Liver (tissue), 7 donors: ENCODE measurements at regions not wholly inside any gene's neighbourhood (a gene's known extent, or its start where the extent isn't known, plus 50 kb on each side); places are given as distances from the start of the nearest gene placed in this dataset.

Experiments
- DNase-seq: peaks from one replicate; pipeline ENCODE4 v3.0.0-alpha.2; 2017; ENCODE audit warnings: low spot score
- H3K27ac ChIP-seq, 2 donors: one replicate each; pipeline ENCODE4 v1.7.0; 2013; ENCODE audit warnings: inconsistent platforms in 2 of 2, low read length in 2 of 2, control low read depth in 1 of 2, low read depth in 1 of 2, mild to moderate bottlenecking in 1 of 2
- H3K27me3 ChIP-seq, 4 donors: one replicate each; pipeline versions ENCODE4 v1.6.1 to v1.7.0; 2013; ENCODE audit warnings: low read length in 3 of 4, inconsistent platforms in 1 of 4, mild to moderate bottlenecking in 1 of 4, moderate library complexity in 1 of 4; ENCODE audit not compliant: control insufficient read depth in 4 of 4, insufficient read depth in 4 of 4
- H3K36me3 ChIP-seq, 4 donors: one replicate each; pipeline versions ENCODE4 v1.6.1 to v1.7.0; 2013; ENCODE audit warnings: low read length in 3 of 4, mild to moderate bottlenecking in 3 of 4, low read depth in 1 of 4, moderate library complexity in 1 of 4; ENCODE audit not compliant: control insufficient read depth in 4 of 4, insufficient read depth in 3 of 4
- H3K4me1 ChIP-seq, 4 donors: one replicate each; pipeline versions ENCODE4 v1.6.1 to v1.7.0; 2013; ENCODE audit warnings: low read length in 3 of 4, mild to moderate bottlenecking in 3 of 4, moderate library complexity in 1 of 4; ENCODE audit not compliant: control insufficient read depth in 4 of 4, insufficient read depth in 4 of 4
- H3K4me3 ChIP-seq, 3 donors: one replicate each; pipeline versions ENCODE4 v1.6.1 to v1.7.0; 2013; ENCODE audit warnings: low read length in 3 of 3, control low read depth in 1 of 3, low read depth in 1 of 3, mild to moderate bottlenecking in 1 of 3
- H3K9ac ChIP-seq, 2 donors: one replicate each; pipeline ENCODE4 v1.7.0; 2013; ENCODE audit warnings: low read length in 2 of 2, mild to moderate bottlenecking in 2 of 2, moderate library complexity in 2 of 2, control low read depth in 1 of 2, low read depth in 1 of 2
- H3K9me3 ChIP-seq, 4 donors: one replicate each; pipeline versions ENCODE4 v1.6.1 to v1.7.0; 2013; ENCODE audit warnings: low read length in 3 of 4; ENCODE audit not compliant: control insufficient read depth in 4 of 4
- EGR1 ChIP-seq, 2 donors: IDR thresholded peaks; 2 replicates each; pipeline ENCODE4 v1.6.1; 2016 to 2018; ENCODE audit warnings: antibody characterized with exemption in 2 of 2, low read depth in 2 of 2
- FOXA1 ChIP-seq: IDR thresholded peaks from 2 replicates; pipeline ENCODE4 v1.6.1; 2016; ENCODE audit warnings: antibody characterized with exemption
- FOXA2 ChIP-seq: IDR thresholded peaks from 2 replicates; pipeline ENCODE4 v1.6.1; 2016; ENCODE audit warnings: antibody characterized with exemption
- GABPA ChIP-seq, 2 donors: IDR thresholded peaks in 1 of 2; conservative IDR thresholded peaks in 1 of 2; 2 replicates each; pipeline ENCODE4 v1.6.1; 2016; ENCODE audit warnings: antibody characterized with exemption in 2 of 2, mild to moderate bottlenecking in 1 of 2, moderate library complexity in 1 of 2
- HNF4A ChIP-seq, 2 donors: conservative IDR thresholded peaks; 2 replicates each; pipeline ENCODE4 v1.6.1; 2016; ENCODE audit warnings: antibody characterized with exemption in 2 of 2, mild to moderate bottlenecking in 2 of 2
- HNF4G ChIP-seq: IDR thresholded peaks from 2 replicates; pipeline ENCODE4 v1.6.1; 2016; ENCODE audit warnings: antibody characterized with exemption
- JUND ChIP-seq, 2 donors: IDR thresholded peaks; 2 replicates each; pipeline ENCODE4 v1.6.1; 2016; ENCODE audit warnings: antibody characterized with exemption in 2 of 2
- NR2F2 ChIP-seq: IDR thresholded peaks from 2 replicates; pipeline ENCODE4 v1.6.1; 2016; ENCODE audit warnings: antibody characterized with exemption
- RAD21 ChIP-seq, 2 donors: IDR thresholded peaks; 2 replicates each; pipeline ENCODE4 v1.6.1; 2016; ENCODE audit warnings: antibody characterized with exemption in 2 of 2, mild to moderate bottlenecking in 2 of 2
- RXRA ChIP-seq, 2 donors: IDR thresholded peaks; 2 replicates each; pipeline ENCODE4 v1.6.1; 2017 to 2018; ENCODE audit warnings: antibody characterized with exemption in 2 of 2, mild to moderate bottlenecking in 1 of 2
- SP1 ChIP-seq: IDR thresholded peaks from 2 replicates; pipeline ENCODE4 v1.6.1; 2018; ENCODE audit warnings: antibody characterized with exemption, mild to moderate bottlenecking
- TAF1 ChIP-seq: conservative IDR thresholded peaks from 2 replicates; pipeline ENCODE4 v1.6.1; 2016; ENCODE audit warnings: antibody characterized with exemption, mild to moderate bottlenecking
- YY1 ChIP-seq: IDR thresholded peaks from 2 replicates; pipeline ENCODE4 v1.6.1; 2016; ENCODE audit warnings: antibody characterized with exemption, mild to moderate bottlenecking
- WGBS: extraction: QIAGEN DNeasy Blood & Tissue Kit; methylation state at CpG from one replicate; pipeline ENCODE4 v1.1.7; 2013; 5-methylcytosine and 5-hydroxymethylcytosine counted together
- TF ChIP-seq, protein P1 (sequence below): IDR thresholded peaks from 2 replicates; pipeline ENCODE4 v1.6.1; 2016; ENCODE audit warnings: antibody characterized with exemption
- TF ChIP-seq, protein P2 (sequence below): IDR thresholded peaks from 2 replicates; pipeline ENCODE4 v1.6.1; 2016; ENCODE audit warnings: antibody characterized with exemption
- TF ChIP-seq, protein P3 (sequence below): IDR thresholded peaks from 2 replicates; pipeline ENCODE4 v1.6.1; 2016; ENCODE audit warnings: antibody characterized with exemption
- TF ChIP-seq, protein P4 (sequence below): IDR thresholded peaks from 2 replicates; pipeline ENCODE4 v1.6.1; 2016; ENCODE audit warnings: antibody characterized with exemption, mild to moderate bottlenecking
- donor health status: healthy.
- donor health status: healthy.
- donor health status: healthy.
- donor health status: healthy.

DNA sequence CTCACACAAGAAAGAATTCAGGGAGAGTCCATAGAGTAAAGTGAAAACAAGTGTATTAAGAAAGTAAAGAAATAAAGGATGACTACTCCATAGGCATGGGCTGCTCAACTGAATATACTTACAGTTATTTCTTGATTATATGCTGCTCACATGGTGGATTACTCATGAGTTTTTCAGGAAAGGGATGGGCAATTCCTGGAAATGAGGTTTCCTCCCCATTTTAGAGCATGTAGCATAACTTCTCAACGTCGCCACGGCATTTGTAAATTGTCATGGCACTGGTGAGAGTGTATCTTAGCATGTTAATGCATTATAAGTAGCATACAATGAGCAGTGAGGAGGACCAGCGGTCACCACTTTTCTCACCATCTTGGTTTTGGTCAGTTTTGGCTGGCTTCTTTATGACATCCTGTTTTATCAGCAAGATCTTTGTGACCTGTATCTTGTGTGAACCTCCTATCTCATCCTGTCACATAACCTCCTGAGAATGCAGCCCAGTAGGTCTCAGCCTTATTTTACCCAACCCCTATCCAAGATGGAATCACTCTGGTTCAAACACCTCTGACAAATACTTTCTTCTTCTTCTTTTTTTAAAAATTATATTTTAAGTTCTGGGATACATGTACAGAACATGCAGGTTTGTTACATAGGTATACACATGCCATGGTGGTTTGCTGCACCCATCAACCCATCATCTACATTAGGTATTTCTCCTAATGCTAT lies 849.7 kb downstream of the TBL1XR1 start:
- TF ChIP-seq EGR1 (IDR thresholded peaks at IDR 0.05; ENCODE audit: low read depth in 2 of 2) (no peak), NR2F2 (no peak), TAF1 (no peak), RXRA (IDR thresholded peaks at IDR 0.05) (no peak), FOXA1 (no peak), HNF4A (conservative IDR thresholded peaks at IDR 0.05) (no peak), YY1 (no peak), GABPA (IDR thresholded peaks at IDR 0.05 in 1 of 2, conservative IDR thresholded peaks at IDR 0.05 in 1 of 2) (no peak), FOXA2 (no peak), HNF4G (no peak), RAD21 (IDR thresholded peaks at IDR 0.05) (no peak), SP1 (no peak), JUND (IDR thresholded peaks at IDR 0.05) (no peak)
- TF ChIP-seq, protein P1, sequence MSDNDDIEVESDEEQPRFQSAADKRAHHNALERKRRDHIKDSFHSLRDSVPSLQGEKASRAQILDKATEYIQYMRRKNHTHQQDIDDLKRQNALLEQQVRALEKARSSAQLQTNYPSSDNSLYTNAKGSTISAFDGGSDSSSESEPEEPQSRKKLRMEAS: no peak
- TF ChIP-seq, protein P2, sequence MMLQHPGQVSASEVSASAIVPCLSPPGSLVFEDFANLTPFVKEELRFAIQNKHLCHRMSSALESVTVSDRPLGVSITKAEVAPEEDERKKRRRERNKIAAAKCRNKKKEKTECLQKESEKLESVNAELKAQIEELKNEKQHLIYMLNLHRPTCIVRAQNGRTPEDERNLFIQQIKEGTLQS: no peak
- TF ChIP-seq, protein P3, sequence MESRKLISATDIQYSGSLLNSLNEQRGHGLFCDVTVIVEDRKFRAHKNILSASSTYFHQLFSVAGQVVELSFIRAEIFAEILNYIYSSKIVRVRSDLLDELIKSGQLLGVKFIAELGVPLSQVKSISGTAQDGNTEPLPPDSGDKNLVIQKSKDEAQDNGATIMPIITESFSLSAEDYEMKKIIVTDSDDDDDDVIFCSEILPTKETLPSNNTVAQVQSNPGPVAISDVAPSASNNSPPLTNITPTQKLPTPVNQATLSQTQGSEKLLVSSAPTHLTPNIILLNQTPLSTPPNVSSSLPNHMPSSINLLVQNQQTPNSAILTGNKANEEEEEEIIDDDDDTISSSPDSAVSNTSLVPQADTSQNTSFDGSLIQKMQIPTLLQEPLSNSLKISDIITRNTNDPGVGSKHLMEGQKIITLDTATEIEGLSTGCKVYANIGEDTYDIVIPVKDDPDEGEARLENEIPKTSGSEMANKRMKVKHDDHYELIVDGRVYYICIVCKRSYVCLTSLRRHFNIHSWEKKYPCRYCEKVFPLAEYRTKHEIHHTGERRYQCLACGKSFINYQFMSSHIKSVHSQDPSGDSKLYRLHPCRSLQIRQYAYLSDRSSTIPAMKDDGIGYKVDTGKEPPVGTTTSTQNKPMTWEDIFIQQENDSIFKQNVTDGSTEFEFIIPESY: no peak
- TF ChIP-seq, protein P4, sequence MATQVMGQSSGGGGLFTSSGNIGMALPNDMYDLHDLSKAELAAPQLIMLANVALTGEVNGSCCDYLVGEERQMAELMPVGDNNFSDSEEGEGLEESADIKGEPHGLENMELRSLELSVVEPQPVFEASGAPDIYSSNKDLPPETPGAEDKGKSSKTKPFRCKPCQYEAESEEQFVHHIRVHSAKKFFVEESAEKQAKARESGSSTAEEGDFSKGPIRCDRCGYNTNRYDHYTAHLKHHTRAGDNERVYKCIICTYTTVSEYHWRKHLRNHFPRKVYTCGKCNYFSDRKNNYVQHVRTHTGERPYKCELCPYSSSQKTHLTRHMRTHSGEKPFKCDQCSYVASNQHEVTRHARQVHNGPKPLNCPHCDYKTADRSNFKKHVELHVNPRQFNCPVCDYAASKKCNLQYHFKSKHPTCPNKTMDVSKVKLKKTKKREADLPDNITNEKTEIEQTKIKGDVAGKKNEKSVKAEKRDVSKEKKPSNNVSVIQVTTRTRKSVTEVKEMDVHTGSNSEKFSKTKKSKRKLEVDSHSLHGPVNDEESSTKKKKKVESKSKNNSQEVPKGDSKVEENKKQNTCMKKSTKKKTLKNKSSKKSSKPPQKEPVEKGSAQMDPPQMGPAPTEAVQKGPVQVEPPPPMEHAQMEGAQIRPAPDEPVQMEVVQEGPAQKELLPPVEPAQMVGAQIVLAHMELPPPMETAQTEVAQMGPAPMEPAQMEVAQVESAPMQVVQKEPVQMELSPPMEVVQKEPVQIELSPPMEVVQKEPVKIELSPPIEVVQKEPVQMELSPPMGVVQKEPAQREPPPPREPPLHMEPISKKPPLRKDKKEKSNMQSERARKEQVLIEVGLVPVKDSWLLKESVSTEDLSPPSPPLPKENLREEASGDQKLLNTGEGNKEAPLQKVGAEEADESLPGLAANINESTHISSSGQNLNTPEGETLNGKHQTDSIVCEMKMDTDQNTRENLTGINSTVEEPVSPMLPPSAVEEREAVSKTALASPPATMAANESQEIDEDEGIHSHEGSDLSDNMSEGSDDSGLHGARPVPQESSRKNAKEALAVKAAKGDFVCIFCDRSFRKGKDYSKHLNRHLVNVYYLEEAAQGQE: no peak
- no peak for DNase-seq
- Histone ChIP-seq H3K9me3 (no peaks in the 10 kb centered on the region), H3K4me3 (no peak overlapping the region), H3K9ac (no peak overlapping the region), H3K27ac (no peak overlapping the region), H3K27me3 (no peaks in the 10 kb centered on the region), H3K4me1 (no peaks in the 10 kb centered on the region), H3K36me3 (no peaks in the 10 kb centered on the region)
- WGBS: 64% methylated on average over 4 of the region's 4 CpGs

DNA sequence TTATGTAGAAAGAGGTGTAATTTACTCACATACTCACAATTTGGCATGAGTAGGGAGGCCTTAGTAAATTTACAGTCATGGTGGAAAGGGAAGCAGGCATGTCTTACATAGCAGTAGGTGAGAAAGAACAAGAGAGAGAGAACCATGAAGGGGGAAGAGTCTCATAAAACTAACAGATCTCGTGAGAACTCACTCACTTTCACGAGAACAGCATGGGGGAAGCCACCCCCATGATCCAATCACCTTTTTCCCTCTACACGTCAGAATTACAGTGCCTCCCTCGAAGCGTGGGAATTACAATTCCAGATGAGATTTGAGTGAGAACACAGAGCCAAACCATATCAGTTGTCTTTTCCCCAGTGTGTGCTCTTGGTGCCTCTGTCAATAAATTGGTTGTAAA lies 855.3 kb downstream of the TBL1XR1 start:
- Histone ChIP-seq H3K4me1 (no peaks in the 10 kb centered on the region), H3K27me3 (no peaks in the 10 kb centered on the region), H3K36me3 (no peaks in the 10 kb centered on the region), H3K9me3 (no peaks in the 10 kb centered on the region), H3K4me3 (no peak overlapping the region), H3K27ac (no peak overlapping the region), H3K9ac (no peak overlapping the region)
- 82% methylated on average over 5 of the region's 5 CpGs for WGBS
- no peak for DNase-seq
- TF ChIP-seq, protein P2: no peak
- TF ChIP-seq TAF1: no peak
- TF ChIP-seq RAD21 (IDR thresholded peaks at IDR 0.05): no peak
- no peak for TF ChIP-seq GABPA (IDR thresholded peaks at IDR 0.05 in 1 of 2, conservative IDR thresholded peaks at IDR 0.05 in 1 of 2)
- TF ChIP-seq, protein P1: no peak
- TF ChIP-seq, protein P3: no peak
- no peak for TF ChIP-seq HNF4A (conservative IDR thresholded peaks at IDR 0.05)
- TF ChIP-seq NR2F2: no peak
- TF ChIP-seq SP1: no peak
- TF ChIP-seq FOXA2: no peak
- no peak for TF ChIP-seq HNF4G
- TF ChIP-seq JUND (IDR thresholded peaks at IDR 0.05): no peak
- no peak for TF ChIP-seq FOXA1
- TF ChIP-seq EGR1 (IDR thresholded peaks at IDR 0.05; ENCODE audit: low read depth in 2 of 2): no peak
- TF ChIP-seq, protein P4: no peak
- TF ChIP-seq YY1: no peak
